ENCODE measurements at regions not wholly inside any gene's neighbourhood (a gene's known extent, or its start where the extent isn't known, plus 50 kb on each side); places are given as distances from the start of the nearest gene placed in this dataset.
A peak's percentile ranks its signal among the peaks of the same experiment; 100 is the strongest.

GRCh38 chr4:126273746-126274145 lies 959.0 kb downstream of the FAT4 start:
- Histone ChIP-seq H3K9me3 (replicated peaks) (no peaks in the 10 kb centered on the region), H3K36me3 (no peaks in the 10 kb centered on the region), H3K4me1 (no peaks in the 10 kb centered on the region), H3K27me3 (no peaks in the 10 kb centered on the region), H3K4me3 (no peak overlapping the region), H3K27ac (no peak overlapping the region)
- no peak for DNase-seq

- Histone ChIP-seq H3K4me1 (no peaks in the 10 kb centered on the region), H3K4me3 (no peak overlapping the region), H3K27me3 (no peaks in the 10 kb centered on the region), H3K27ac (no peak overlapping the region), H3K36me3 (no peaks in the 10 kb centered on the region), H3K9me3 (replicated peaks) (no peaks in the 10 kb centered on the region)
- DNase-seq = no peak
Measured at GRCh38 chr4:126291886-126292285, 977.1 kb downstream of the FAT4 start.

GRCh38 chr4:126298271-126298670 lies 983.5 kb downstream of the FAT4 start:
- no peak for DNase-seq
- Histone ChIP-seq H3K27me3 (no peaks in the 10 kb centered on the region), H3K27ac (no peak overlapping the region), H3K9me3 (replicated peaks) (no peaks in the 10 kb centered on the region), H3K4me3 (no peak overlapping the region), H3K4me1 (no peaks in the 10 kb centered on the region), H3K36me3 (no peaks in the 10 kb centered on the region)

GRCh38 chr4:126306152-126306869 lies 991.6 kb downstream of the FAT4 start:
- H3K4me3 ChIP-seq = no peak overlapping the region
- H3K27me3 ChIP-seq = no peaks in the 10 kb centered on the region
- H3K27ac ChIP-seq = no peak overlapping the region
- no peaks in the 10 kb centered on the region for H3K9me3 ChIP-seq (replicated peaks)
- H3K4me1 ChIP-seq = no peaks in the 10 kb centered on the region
- no peaks in the 10 kb centered on the region for H3K36me3 ChIP-seq
- DNase-seq = no peak

- Histone ChIP-seq H3K27ac (peak overlapping the region; percentile 26), H3K27me3 (no peaks in the 10 kb centered on the region), H3K4me1 (no peaks in the 10 kb centered on the region), H3K4me3 (no peak overlapping the region), H3K9me3 (replicated peaks) (no peaks in the 10 kb centered on the region), H3K36me3 (no peaks in the 10 kb centered on the region)
- DNase-seq = peak; percentile 28 to 66
Measured at GRCh38 chr4:126318376-126318775, 1003.6 kb downstream of the FAT4 start.

- Histone ChIP-seq H3K9me3 (replicated peaks) (no peaks in the 10 kb centered on the region), H3K4me1 (no peaks in the 10 kb centered on the region), H3K27ac (no peak overlapping the region), H3K36me3 (no peaks in the 10 kb centered on the region; the same call in 1 of the 2 replicates), H3K4me3 (no peak overlapping the region), H3K27me3 (no peaks in the 10 kb centered on the region)
- DNase-seq = no peak
Measured at GRCh38 chr4:126328914-126329313, 1014.2 kb downstream of the FAT4 start.

GRCh38 chr4:126338548-126338947 lies 1023.8 kb downstream of the FAT4 start:
- no peak for DNase-seq
- H3K27me3 ChIP-seq = no peaks in the 10 kb centered on the region
- no peaks in the 10 kb centered on the region for H3K9me3 ChIP-seq (replicated peaks)
- no peaks in the 10 kb centered on the region for H3K36me3 ChIP-seq
- no peaks in the 10 kb centered on the region for H3K4me1 ChIP-seq
- H3K27ac ChIP-seq = no peak overlapping the region
- no peak overlapping the region for H3K4me3 ChIP-seq

- no peaks in the 10 kb centered on the region for H3K9me3 ChIP-seq (replicated peaks)
- no peak for DNase-seq
Measured at GRCh38 chr4:126341927-126342326, 1027.2 kb downstream of the FAT4 start.

GRCh38 chr4:126344472-126344871 lies 1029.7 kb downstream of the FAT4 start:
- H3K9me3 ChIP-seq (replicated peaks) = no peaks in the 10 kb centered on the region
- no peaks in the 10 kb centered on the region for H3K4me1 ChIP-seq

More at GRCh38 chr4:126341927-126342326, 1027.2 kb downstream of the FAT4 start:
- no peak overlapping the region for H3K4me3 ChIP-seq
- H3K4me1 ChIP-seq = no peaks in the 10 kb centered on the region
- no peaks in the 10 kb centered on the region for H3K36me3 ChIP-seq
- H3K27ac ChIP-seq = no peak overlapping the region
- no peaks in the 10 kb centered on the region for H3K27me3 ChIP-seq

GRCh38 chr4:126346654-126347053 lies 1031.9 kb downstream of the FAT4 start:
- Histone ChIP-seq H3K4me1 (no peaks in the 10 kb centered on the region), H3K9me3 (replicated peaks) (no peaks in the 10 kb centered on the region), H3K36me3 (no peaks in the 10 kb centered on the region), H3K27ac (no peak overlapping the region), H3K4me3 (no peak overlapping the region), H3K27me3 (no peaks in the 10 kb centered on the region)
- no peak for DNase-seq

More at GRCh38 chr4:126344472-126344871, 1029.7 kb downstream of the FAT4 start:
- Histone ChIP-seq H3K4me3 (no peak overlapping the region), H3K36me3 (no peaks in the 10 kb centered on the region), H3K27me3 (no peaks in the 10 kb centered on the region), H3K27ac (no peak overlapping the region)
- DNase-seq = no peak

- Histone ChIP-seq H3K4me1 (peaks cover 8% of the 10 kb centered on the region; the same call in 1 of the 2 replicates), H3K9me3 (replicated peaks) (no peaks in the 10 kb centered on the region), H3K27me3 (no peaks in the 10 kb centered on the region), H3K36me3 (no peaks in the 10 kb centered on the region), H3K27ac (no peak overlapping the region), H3K4me3 (no peak overlapping the region)
- DNase-seq = no peak
Measured at GRCh38 chr4:126354784-126355183, 1040.0 kb downstream of the FAT4 start.

- DNase-seq = peak in 1 of 2 experiments; percentile 16
- Histone ChIP-seq H3K27ac (no peak overlapping the region), H3K27me3 (no peaks in the 10 kb centered on the region), H3K9me3 (replicated peaks) (no peaks in the 10 kb centered on the region), H3K4me1 (peaks cover 8% of the 10 kb centered on the region; the same call in 1 of the 2 replicates), H3K36me3 (no peaks in the 10 kb centered on the region), H3K4me3 (no peak overlapping the region)
Measured at GRCh38 chr4:126358041-126358440, 1043.3 kb downstream of the FAT4 start.

- no peak for DNase-seq
- peaks cover 8% of the 10 kb centered on the region; the same call in 1 of the 2 replicates for H3K4me1 ChIP-seq
- H3K9me3 ChIP-seq (replicated peaks) = no peaks in the 10 kb centered on the region
- H3K4me3 ChIP-seq = no peak overlapping the region
- H3K27me3 ChIP-seq = no peaks in the 10 kb centered on the region
- H3K36me3 ChIP-seq = no peaks in the 10 kb centered on the region
- H3K27ac ChIP-seq = no peak overlapping the region
Measured at GRCh38 chr4:126361287-126361686, 1046.5 kb downstream of the FAT4 start.

GRCh38 chr4:126364311-126364911 lies 1049.7 kb downstream of the FAT4 start:
- H3K36me3 ChIP-seq = no peaks in the 10 kb centered on the region
- H3K9me3 ChIP-seq (replicated peaks) = no peaks in the 10 kb centered on the region
- DNase-seq = no peak
- no peak overlapping the region for H3K4me3 ChIP-seq
- no peaks in the 10 kb centered on the region for H3K4me1 ChIP-seq
- no peak overlapping the region for H3K27ac ChIP-seq
- no peaks in the 10 kb centered on the region for H3K27me3 ChIP-seq

- Histone ChIP-seq H3K36me3 (no peaks in the 10 kb centered on the region), H3K27me3 (no peaks in the 10 kb centered on the region), H3K4me1 (no peaks in the 10 kb centered on the region), H3K27ac (no peak overlapping the region), H3K4me3 (no peak overlapping the region), H3K9me3 (replicated peaks) (no peaks in the 10 kb centered on the region)
- DNase-seq = no peak
Measured at GRCh38 chr4:126369076-126369475, 1054.3 kb downstream of the FAT4 start.

GRCh38 chr4:126372634-126373033 lies 1057.9 kb downstream of the FAT4 start:
- Histone ChIP-seq H3K4me3 (no peak overlapping the region), H3K27ac (no peak overlapping the region), H3K9me3 (replicated peaks) (no peaks in the 10 kb centered on the region), H3K27me3 (no peaks in the 10 kb centered on the region), H3K36me3 (no peaks in the 10 kb centered on the region), H3K4me1 (peaks cover 2% of the 10 kb centered on the region; the same call in 1 of the 2 replicates)
- DNase-seq = no peak

Measured in SJCRH30 (cell line).